Panc1 (cell line): ENCODE measurements at regions not wholly inside any gene's neighbourhood (a gene's known extent, or its start where the extent isn't known, plus 50 kb on each side); places are given as distances from the start of the nearest gene placed in this dataset.
"Not testable (repeated sequence)": the region's sequence is repeated elsewhere in the genome, so short reads cannot be mapped to it uniquely, and the experiment has no call there.

Experiments used
- CTCF ChIP-seq: fragments of 450-650 bp; IDR thresholded peaks from 2 replicates; pipeline ENCODE4 v1.5.1; 2017; ENCODE audit warnings: mild to moderate bottlenecking
- POLR2AphosphoS5 ChIP-seq: IDR thresholded peaks from 2 replicates; pipeline ENCODE4 v1.6.1; 2012; ENCODE audit warnings: mild to moderate bottlenecking, low read depth, low read length, moderate library complexity
- REST ChIP-seq, 2 experiments: IDR thresholded peaks; 2 replicates each; pipeline ENCODE4 v1.6.1; 2011 to 2012; ENCODE audit warnings: low read depth in 2 of 2, control low read depth in 1 of 2, low read length in 1 of 2, mild to moderate bottlenecking in 1 of 2, moderate library complexity in 1 of 2; ENCODE audit not compliant: insufficient read depth in 1 of 2
- SIN3A ChIP-seq: IDR thresholded peaks from 2 replicates; pipeline ENCODE4 v1.6.1; 2012; ENCODE audit warnings: low read depth, mild to moderate bottlenecking, low read length, moderate library complexity, borderline replicate concordance; ENCODE audit not compliant: insufficient read depth

GRCh38 chr9:84527060-84527720, 142.3 kb upstream of the NTRK2 start:
- not testable (repeated sequence) for TF ChIP-seq CTCF; POLR2AphosphoS5; SIN3A; REST (IDR thresholded peaks at IDR 0.05; ENCODE audit: insufficient read depth in 1 of 2, low read depth in 2 of 2, low read length in 1 of 2)
